ENCODE measurements at regions not wholly inside any gene's neighbourhood (a gene's known extent, or its start where the extent isn't known, plus 50 kb on each side); places are given as distances from the start of the nearest gene placed in this dataset.

DNA sequence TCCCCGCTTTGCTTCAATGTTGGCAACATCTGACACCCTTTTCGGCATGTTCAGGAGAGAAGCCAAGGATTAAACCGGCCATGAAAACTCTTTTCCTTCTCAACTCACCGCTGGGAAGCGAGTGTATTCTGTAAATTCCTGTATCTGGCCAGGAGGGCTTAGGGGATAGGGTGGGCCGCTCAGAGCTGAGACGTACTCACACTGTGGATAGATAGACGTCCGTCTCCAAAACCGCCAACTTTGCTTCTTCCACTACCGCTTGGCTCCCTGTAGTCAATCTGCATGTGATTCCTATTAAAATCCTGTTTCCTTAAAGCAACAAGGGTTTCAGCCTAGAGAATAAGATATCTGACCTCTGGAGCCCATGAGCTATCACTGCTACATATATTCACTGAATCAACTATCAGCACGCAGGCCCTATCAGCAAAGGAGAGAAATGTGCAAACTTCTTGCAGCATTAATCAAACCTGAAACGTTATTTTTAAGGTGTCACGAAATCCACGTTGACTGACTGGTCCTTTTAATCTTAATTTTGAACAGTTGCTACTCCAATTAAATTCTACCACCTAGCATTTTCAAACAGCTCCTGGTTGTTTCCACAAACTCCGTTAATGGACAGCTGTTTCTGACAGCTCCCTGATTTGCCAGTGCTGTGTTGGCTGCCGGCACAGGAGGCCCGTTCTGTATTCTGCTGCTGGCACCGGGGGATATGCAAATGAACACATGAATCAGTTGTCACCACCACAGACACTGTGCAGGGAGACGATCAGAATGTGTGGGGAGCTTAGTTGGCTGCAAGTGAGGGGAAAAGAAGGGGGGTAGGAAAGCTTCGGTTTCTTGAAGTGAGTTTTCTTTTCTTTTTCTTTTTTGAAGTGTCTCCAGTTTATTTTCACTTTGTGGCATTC, 438.9 kb upstream of the ARRDC4 start:
- H3K4me1 ChIP-seq, result no peaks in the 10 kb centered on the region
- no peak overlapping the region for H3K27ac ChIP-seq
- H3K4me3 ChIP-seq, result no peak overlapping the region
- intact Hi-C loops (cut with DNase I; ENCODE audit: low total_unique reads), result no loop called here
- no peaks in the 10 kb centered on the region for H3K36me3 ChIP-seq
- no peak for DNase-seq
- no peaks in the 10 kb centered on the region for H3K27me3 ChIP-seq
- H3K9me3 ChIP-seq, result no peaks in the 10 kb centered on the region
- TF ChIP-seq, protein P1, sequence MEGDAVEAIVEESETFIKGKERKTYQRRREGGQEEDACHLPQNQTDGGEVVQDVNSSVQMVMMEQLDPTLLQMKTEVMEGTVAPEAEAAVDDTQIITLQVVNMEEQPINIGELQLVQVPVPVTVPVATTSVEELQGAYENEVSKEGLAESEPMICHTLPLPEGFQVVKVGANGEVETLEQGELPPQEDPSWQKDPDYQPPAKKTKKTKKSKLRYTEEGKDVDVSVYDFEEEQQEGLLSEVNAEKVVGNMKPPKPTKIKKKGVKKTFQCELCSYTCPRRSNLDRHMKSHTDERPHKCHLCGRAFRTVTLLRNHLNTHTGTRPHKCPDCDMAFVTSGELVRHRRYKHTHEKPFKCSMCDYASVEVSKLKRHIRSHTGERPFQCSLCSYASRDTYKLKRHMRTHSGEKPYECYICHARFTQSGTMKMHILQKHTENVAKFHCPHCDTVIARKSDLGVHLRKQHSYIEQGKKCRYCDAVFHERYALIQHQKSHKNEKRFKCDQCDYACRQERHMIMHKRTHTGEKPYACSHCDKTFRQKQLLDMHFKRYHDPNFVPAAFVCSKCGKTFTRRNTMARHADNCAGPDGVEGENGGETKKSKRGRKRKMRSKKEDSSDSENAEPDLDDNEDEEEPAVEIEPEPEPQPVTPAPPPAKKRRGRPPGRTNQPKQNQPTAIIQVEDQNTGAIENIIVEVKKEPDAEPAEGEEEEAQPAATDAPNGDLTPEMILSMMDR (IDR thresholded peaks at IDR 0.05), result no peak

DNA sequence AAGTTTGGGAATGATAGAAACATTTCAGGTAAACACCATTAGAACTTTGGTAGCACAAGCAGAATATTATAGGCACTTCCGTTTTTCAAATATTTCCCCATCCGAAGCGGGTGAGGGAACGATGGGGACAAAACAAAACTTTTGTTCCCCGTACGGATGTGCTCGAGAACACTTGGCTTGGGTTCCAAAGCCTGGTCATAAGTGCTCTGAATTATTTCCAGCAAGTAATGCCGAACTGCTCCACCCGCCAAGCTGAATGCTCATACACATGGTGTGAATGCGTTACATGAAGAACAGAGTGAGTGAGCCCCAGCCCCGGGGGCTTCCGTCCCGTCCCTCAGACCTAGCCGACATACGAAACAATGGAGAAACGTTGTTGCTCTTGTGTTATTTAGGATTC, 438.2 kb upstream of the ARRDC4 start:
- TF ChIP-seq, protein P1 (IDR thresholded peaks at IDR 0.05), result no peak
- Histone ChIP-seq H3K4me1 (no peaks in the 10 kb centered on the region), H3K36me3 (no peaks in the 10 kb centered on the region), H3K9me3 (no peaks in the 10 kb centered on the region), H3K27me3 (no peaks in the 10 kb centered on the region), H3K27ac (no peak overlapping the region), H3K4me3 (no peak overlapping the region)
- DNase-seq, result no peak
- intact Hi-C loops (cut with DNase I; ENCODE audit: low total_unique reads), result no loop called here

DNA sequence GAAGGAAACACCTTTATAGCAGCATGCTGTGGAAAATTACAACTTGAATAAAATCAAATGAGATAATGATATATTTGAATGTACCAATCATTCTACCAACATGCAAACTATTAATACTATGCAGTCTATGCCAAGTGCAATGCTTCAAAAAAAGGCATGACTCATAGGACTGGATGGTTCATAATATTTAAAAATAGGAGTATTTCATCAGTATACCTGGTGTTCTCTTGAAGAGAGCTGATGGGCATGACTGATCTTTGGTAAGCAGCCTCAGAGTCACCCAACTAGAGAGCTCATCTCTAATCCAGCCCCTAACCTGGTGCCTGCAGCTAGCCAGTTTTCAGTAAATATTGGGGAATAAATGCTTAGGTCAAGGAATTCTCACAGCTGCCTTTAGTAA, 434.7 kb upstream of the ARRDC4 start:
- H3K4me3 ChIP-seq, result no peak overlapping the region
- no peak overlapping the region for H3K27ac ChIP-seq
- no peaks in the 10 kb centered on the region for H3K4me1 ChIP-seq
- no peaks in the 10 kb centered on the region for H3K9me3 ChIP-seq
- TF ChIP-seq, protein P1 (IDR thresholded peaks at IDR 0.05), result no peak
- H3K27me3 ChIP-seq, result no peaks in the 10 kb centered on the region
- H3K36me3 ChIP-seq, result no peaks in the 10 kb centered on the region
- DNase-seq, result no peak
- intact Hi-C loops (cut with DNase I; ENCODE audit: low total_unique reads), result no loop called here

DNA sequence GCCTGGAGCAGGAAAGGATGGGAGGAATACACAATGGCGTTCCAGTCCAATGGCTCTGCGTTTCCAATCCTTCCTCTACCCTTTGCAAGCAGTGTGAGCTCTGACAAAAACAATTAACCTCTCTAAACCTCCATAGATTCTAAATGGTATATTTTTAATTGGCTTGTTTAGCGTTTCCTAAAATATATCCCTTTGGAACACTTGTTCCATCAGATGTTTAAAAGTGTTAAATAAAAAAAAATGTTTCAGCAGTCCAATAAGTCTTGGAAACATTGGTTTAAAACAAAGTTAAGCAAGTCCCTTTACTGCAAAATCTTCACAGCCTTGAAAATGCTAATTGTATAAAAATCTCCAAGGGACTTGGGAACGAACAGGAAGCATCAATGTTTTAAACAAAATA, 432.3 kb upstream of the ARRDC4 start:
- Histone ChIP-seq H3K36me3 (no peaks in the 10 kb centered on the region), H3K27me3 (no peaks in the 10 kb centered on the region), H3K9me3 (no peaks in the 10 kb centered on the region), H3K27ac (no peak overlapping the region), H3K4me1 (no peaks in the 10 kb centered on the region), H3K4me3 (no peak overlapping the region)
- no peak for DNase-seq
- intact Hi-C loops (cut with DNase I; ENCODE audit: low total_unique reads), result no loop called here
- TF ChIP-seq, protein P1 (IDR thresholded peaks at IDR 0.05), result no peak

DNA sequence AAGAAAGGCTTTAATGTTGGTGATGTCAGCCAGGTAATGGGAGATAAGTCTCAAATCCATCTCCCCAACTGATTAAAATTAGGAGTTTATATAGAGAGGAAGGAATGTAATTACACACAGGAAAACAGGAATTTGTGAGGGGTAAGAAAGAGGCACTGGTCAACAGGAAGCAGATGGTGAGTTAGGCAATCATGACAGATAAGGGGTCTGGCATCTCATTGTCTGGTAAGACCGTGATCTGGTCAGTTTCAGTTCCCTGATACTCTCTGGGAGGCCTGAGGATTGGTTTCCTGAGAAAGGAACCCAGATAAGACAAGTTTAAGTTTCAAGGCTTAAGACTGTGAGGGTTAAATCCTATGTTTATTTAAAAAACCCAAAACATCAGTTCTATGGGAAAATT, 414.7 kb upstream of the ARRDC4 start:
- no peak overlapping the region for H3K4me3 ChIP-seq
- no peak overlapping the region for H3K27ac ChIP-seq
- no peaks in the 10 kb centered on the region for H3K36me3 ChIP-seq

More for the DNA sequence above, 414.7 kb upstream of the ARRDC4 start:
- intact Hi-C loops (cut with DNase I; ENCODE audit: low total_unique reads), result no loop called here
- no peaks in the 10 kb centered on the region for H3K4me1 ChIP-seq
- H3K9me3 ChIP-seq, result peaks cover 0 to 4% (median 3%) of the 10 kb centered on the region in 3 donors
- DNase-seq, result no peak
- H3K27me3 ChIP-seq, result no peaks in the 10 kb centered on the region
- TF ChIP-seq, protein P1 (IDR thresholded peaks at IDR 0.05), result no peak

Data from tibial artery (tissue), 4 donors.